Tibial nerve (tissue), 4 donors: ENCODE measurements at regions not wholly inside any gene's neighbourhood (a gene's known extent, or its start where the extent isn't known, plus 50 kb on each side); places are given as distances from the start of the nearest gene placed in this dataset.

Experiments
- DNase-seq, 2 donors: peaks; one replicate each; pipeline ENCODE4 v3.0.0-alpha.2; 2019; ENCODE audit warnings: low spot score in 2 of 2
- H3K27ac ChIP-seq, 4 donors: fragments of 200-600 bp; sonication (generic) in 3 of 4; one replicate each; pipeline ENCODE4 v1.5.1; 2017 to 2019; ENCODE audit warnings: mild to moderate bottlenecking in 1 of 4
- H3K27me3 ChIP-seq, 2 donors: fragments of 200-600 bp; sonication (generic) in 1 of 2; one replicate each; pipeline versions ENCODE4 v1.5.1 to v1.6.0; 2017 to 2019
- H3K36me3 ChIP-seq, 3 donors: fragments of 200-600 bp; sonication (generic); one replicate each; pipeline ENCODE4 v1.5.1; 2018 to 2019
- H3K4me1 ChIP-seq, 4 donors: fragments of 200-600 bp; sonication (generic) in 3 of 4; one replicate each; pipeline ENCODE4 v1.5.1; 2017 to 2019
- H3K4me3 ChIP-seq, 4 donors: fragments of 200-600 bp; sonication (generic) in 3 of 4; one replicate each; pipeline ENCODE4 v1.5.1; 2017 to 2019; ENCODE audit warnings: mild to moderate bottlenecking in 1 of 4, moderate library complexity in 1 of 4
- H3K9me3 ChIP-seq, 4 donors: fragments of 200-600 bp; sonication (generic) in 3 of 4; one replicate each; pipeline ENCODE4 v1.5.1; 2017 to 2019
- EP300 ChIP-seq, 2 donors: sonication (generic); formaldehyde crosslinking; IDR thresholded peaks; one replicate each; pipeline ENCODE4 v1.6.1; 2017; ENCODE audit warnings: antibody characterized with exemption in 2 of 2, mild to moderate bottlenecking in 1 of 2
- POLR2A ChIP-seq, 2 donors: fragments of 450-650 bp; IDR thresholded peaks; one replicate each; pipeline ENCODE4 v1.6.1; 2017; ENCODE audit warnings: antibody characterized with exemption in 2 of 2, mild to moderate bottlenecking in 2 of 2, moderate library complexity in 2 of 2
- WGBS, 2 donors: methylation state at CpG; one replicate each; pipeline ENCODE4 v1.1.5; 2018; 5-methylcytosine and 5-hydroxymethylcytosine counted together
- TF ChIP-seq, protein P1 (sequence below), 5 experiments: fragments of 200-600 bp in 3 of 5; fragments of 450-650 bp in 2 of 5; sonication (generic) in 3 of 5; IDR thresholded peaks; one replicate each; pipeline ENCODE4 v1.5.1; 2016 to 2019; ENCODE audit warnings: antibody characterized with exemption in 5 of 5, mild to moderate bottlenecking in 3 of 5, moderate library complexity in 2 of 5

- TF ChIP-seq POLR2A (IDR thresholded peaks at IDR 0.05), result no peak
- TF ChIP-seq, protein P1, sequence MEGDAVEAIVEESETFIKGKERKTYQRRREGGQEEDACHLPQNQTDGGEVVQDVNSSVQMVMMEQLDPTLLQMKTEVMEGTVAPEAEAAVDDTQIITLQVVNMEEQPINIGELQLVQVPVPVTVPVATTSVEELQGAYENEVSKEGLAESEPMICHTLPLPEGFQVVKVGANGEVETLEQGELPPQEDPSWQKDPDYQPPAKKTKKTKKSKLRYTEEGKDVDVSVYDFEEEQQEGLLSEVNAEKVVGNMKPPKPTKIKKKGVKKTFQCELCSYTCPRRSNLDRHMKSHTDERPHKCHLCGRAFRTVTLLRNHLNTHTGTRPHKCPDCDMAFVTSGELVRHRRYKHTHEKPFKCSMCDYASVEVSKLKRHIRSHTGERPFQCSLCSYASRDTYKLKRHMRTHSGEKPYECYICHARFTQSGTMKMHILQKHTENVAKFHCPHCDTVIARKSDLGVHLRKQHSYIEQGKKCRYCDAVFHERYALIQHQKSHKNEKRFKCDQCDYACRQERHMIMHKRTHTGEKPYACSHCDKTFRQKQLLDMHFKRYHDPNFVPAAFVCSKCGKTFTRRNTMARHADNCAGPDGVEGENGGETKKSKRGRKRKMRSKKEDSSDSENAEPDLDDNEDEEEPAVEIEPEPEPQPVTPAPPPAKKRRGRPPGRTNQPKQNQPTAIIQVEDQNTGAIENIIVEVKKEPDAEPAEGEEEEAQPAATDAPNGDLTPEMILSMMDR (IDR thresholded peaks at IDR 0.05), result no peak
- TF ChIP-seq EP300 (IDR thresholded peaks at IDR 0.05), result no peak
Observed at GRCh38 chr10:29925771-29926692, 133.4 kb downstream of the JCAD start.

DNA sequence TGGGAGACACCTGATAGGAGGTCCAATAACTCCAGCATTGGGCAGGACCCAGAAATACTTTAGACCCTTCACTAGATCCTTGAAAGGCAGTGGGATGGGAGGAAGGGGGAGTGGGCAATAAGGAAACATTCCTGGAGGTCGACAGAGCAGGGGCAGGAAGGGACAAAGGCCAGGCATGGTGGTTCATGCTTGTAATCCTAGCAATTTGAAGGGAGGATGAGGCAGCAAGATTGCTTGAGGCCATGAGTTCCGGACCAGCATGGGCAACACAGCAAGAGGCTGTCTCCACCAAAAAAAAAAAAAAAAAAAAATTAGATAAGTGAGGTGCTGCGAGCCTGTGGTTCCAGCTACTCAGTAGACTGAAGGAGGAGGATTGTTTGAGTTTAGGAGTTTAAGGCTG lies 134.9 kb downstream of the JCAD start:
- H3K27me3 ChIP-seq, result no peaks in the 10 kb centered on the region
- H3K4me3 ChIP-seq, result no peak overlapping the region
- peaks cover 0 to 15% (median 0%) of the 10 kb centered on the region in 4 donors for H3K9me3 ChIP-seq
- WGBS, 2 donors, result 89 to 90% methylated on average over 3 of the region's 3 CpGs
- no peaks in the 10 kb centered on the region for H3K36me3 ChIP-seq
- no peak for DNase-seq
- no peaks in the 10 kb centered on the region for H3K4me1 ChIP-seq
- no peak overlapping the region for H3K27ac ChIP-seq
- TF ChIP-seq EP300 (IDR thresholded peaks at IDR 0.05) (no peak), POLR2A (IDR thresholded peaks at IDR 0.05) (no peak)
- TF ChIP-seq, protein P1 (IDR thresholded peaks at IDR 0.05), result no peak

More at GRCh38 chr10:29925771-29926692, 133.4 kb downstream of the JCAD start:
- Histone ChIP-seq H3K4me3 (no peak overlapping the region), H3K27me3 (no peaks in the 10 kb centered on the region), H3K4me1 (no peaks in the 10 kb centered on the region), H3K36me3 (no peaks in the 10 kb centered on the region), H3K9me3 (peaks cover 0 to 21% (median 0%) of the 10 kb centered on the region in 4 donors), H3K27ac (no peak overlapping the region)
- DNase-seq, result no peak
- 55 to 56% methylated on average over 12 of the region's 12 CpGs for WGBS, 2 donors

- Histone ChIP-seq H3K27me3 (no peaks in the 10 kb centered on the region), H3K36me3 (no peaks in the 10 kb centered on the region), H3K4me3 (no peak overlapping the region), H3K9me3 (peaks cover 0 to 13% (median 0%) of the 10 kb centered on the region in 4 donors), H3K4me1 (no peaks in the 10 kb centered on the region), H3K27ac (no peak overlapping the region)
- TF ChIP-seq, protein P1 (IDR thresholded peaks at IDR 0.05), result no peak
- no peak for TF ChIP-seq POLR2A (IDR thresholded peaks at IDR 0.05)
- no peak for TF ChIP-seq EP300 (IDR thresholded peaks at IDR 0.05)
- DNase-seq, result no peak
- WGBS, 2 donors, result 78 to 82% methylated on average over 7 of the region's 7 CpGs
Observed at GRCh38 chr10:29923416-29923965, 135.9 kb downstream of the JCAD start.

GRCh38 chr10:29922892-29923291 lies 136.5 kb downstream of the JCAD start:
- H3K4me1 ChIP-seq, result no peaks in the 10 kb centered on the region
- TF ChIP-seq, protein P1 (IDR thresholded peaks at IDR 0.05), result no peak
- TF ChIP-seq EP300 (IDR thresholded peaks at IDR 0.05) (no peak), POLR2A (IDR thresholded peaks at IDR 0.05) (no peak)
- no peak overlapping the region for H3K27ac ChIP-seq
- DNase-seq, result no peak
- no peak overlapping the region for H3K4me3 ChIP-seq
- H3K36me3 ChIP-seq, result no peaks in the 10 kb centered on the region
- peaks cover 0 to 13% (median 0%) of the 10 kb centered on the region in 4 donors for H3K9me3 ChIP-seq
- WGBS, 2 donors, result 58 to 60% methylated on average over 4 of the region's 4 CpGs
- no peaks in the 10 kb centered on the region for H3K27me3 ChIP-seq

DNA sequence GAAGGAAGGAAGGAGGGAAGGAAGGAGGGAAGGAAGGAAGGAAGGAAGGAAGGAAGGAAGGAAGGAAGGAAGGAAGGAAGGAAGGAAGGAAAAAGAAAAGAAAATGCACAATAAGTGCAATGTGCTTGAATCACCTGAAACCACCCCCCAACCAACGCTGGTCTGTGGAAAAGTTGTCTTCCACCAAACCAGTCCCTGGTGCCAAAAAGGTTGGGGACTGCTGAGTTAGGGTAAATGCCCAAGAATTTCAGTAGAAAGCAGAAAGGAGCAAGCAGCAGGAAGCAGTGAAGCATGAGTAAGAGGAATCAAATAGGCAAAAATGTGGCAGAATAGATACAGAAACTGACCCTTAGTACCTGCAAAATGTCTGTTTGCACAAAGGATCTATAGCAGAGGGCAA lies 137.2 kb downstream of the JCAD start:
- Histone ChIP-seq H3K4me3 (no peak overlapping the region), H3K9me3 (peaks cover 0 to 9% (median 0%) of the 10 kb centered on the region in 4 donors), H3K27me3 (no peaks in the 10 kb centered on the region), H3K36me3 (no peaks in the 10 kb centered on the region), H3K4me1 (no peaks in the 10 kb centered on the region), H3K27ac (no peak overlapping the region)
- 67 to 69% methylated on average over 1 of the region's 1 CpG for WGBS, 2 donors
- DNase-seq, result no peak
- TF ChIP-seq EP300 (IDR thresholded peaks at IDR 0.05) (no peak), POLR2A (IDR thresholded peaks at IDR 0.05) (no peak)
- TF ChIP-seq, protein P1 (IDR thresholded peaks at IDR 0.05), result no peak
